Calu3 (cell line): ENCODE measurements at regions not wholly inside any gene's neighbourhood (a gene's known extent, or its start where the extent isn't known, plus 50 kb on each side); places are given as distances from the start of the nearest gene placed in this dataset.
"Not testable (repeated sequence)": the region's sequence is repeated elsewhere in the genome, so short reads cannot be mapped to it uniquely, and the experiment has no call there.

Experiments used
- BruUV-seq: library from RNA; stranded (reverse); fragments of 400-500 nt; replicated peaks from 2 replicates; lab custom pipeline; 2021; lab: Mats Ljungman, UMichigan
- CTCF ChIA-PET: fragments of 300-600 bp; sonication (Branson Sonifier 250); formaldehyde crosslinking; loops from one replicate; lab custom pipeline; 2022; ENCODE audit warnings: antibody characterized with exemption; lab: Charles Lee
- DNase-seq: peaks from one replicate; pipeline ENCODE4 v3.0.0; 2022
- H3K27ac Mint-ChIP-seq: one replicate; pipeline ENCODE4 v1.8.0; 2022; ENCODE audit warnings: mixed read lengths; ENCODE audit not compliant: unreplicated experiment
- H3K27me3 Mint-ChIP-seq: one replicate; pipeline ENCODE4 v1.8.0; 2022; ENCODE audit warnings: mixed read lengths; ENCODE audit not compliant: unreplicated experiment
- H3K36me3 Mint-ChIP-seq: one replicate; pipeline ENCODE4 v1.8.0; 2022; ENCODE audit warnings: mild to moderate bottlenecking, moderate library complexity, mixed read lengths; ENCODE audit not compliant: insufficient read depth, unreplicated experiment
- H3K4me1 Mint-ChIP-seq: one replicate; pipeline ENCODE4 v1.8.0; 2022; ENCODE audit warnings: mild to moderate bottlenecking, low read depth, mixed read lengths; ENCODE audit not compliant: unreplicated experiment
- H3K4me3 Mint-ChIP-seq: one replicate; pipeline ENCODE4 v1.8.0; 2022; ENCODE audit warnings: mild to moderate bottlenecking, low read depth, moderate library complexity, mixed read lengths; ENCODE audit not compliant: unreplicated experiment
- H3K9me3 Mint-ChIP-seq: one replicate; pipeline ENCODE4 v1.8.0; 2022; ENCODE audit warnings: low read depth, mixed read lengths; ENCODE audit not compliant: unreplicated experiment
- CTCF ChIP-seq: fragments of 200-600 bp; IDR thresholded peaks from one replicate; pipeline ENCODE4 v1.8.0; 2022; ENCODE audit warnings: antibody characterized with exemption; ENCODE audit not compliant: unreplicated experiment
- intact Hi-C: fragments of 100-400 bp; cut with micrococcal nuclease; formaldehyde crosslinking; loops from one replicate; pipeline ENCODE4 v1.10.0; 2022; ENCODE audit not compliant: unreplicated experiment

- H3K27ac Mint-ChIP-seq, result no peak overlapping the region
- BruUV-seq, result no TSS peak
- H3K27me3 Mint-ChIP-seq, result no peaks in the 10 kb centered on the region
- no peaks in the 10 kb centered on the region for H3K36me3 Mint-ChIP-seq
- H3K9me3 Mint-ChIP-seq, result no peaks in the 10 kb centered on the region
- H3K4me1 Mint-ChIP-seq, result no peaks in the 10 kb centered on the region
- no peak for DNase-seq
- CTCF ChIA-PET, result no interaction called here
- intact Hi-C loops, result no loop called here
- no peak overlapping the region for H3K4me3 Mint-ChIP-seq
- TF ChIP-seq CTCF, result no peak
Observed at GRCh38 chr12:20148241-20148640, 220.1 kb upstream of the PDE3A start.

GRCh38 chr12:20150835-20151422 is 217.4 kb upstream of the PDE3A start:
- Mint-ChIP-seq H3K9me3 (no peaks in the 10 kb centered on the region), H3K27me3 (no peaks in the 10 kb centered on the region), H3K4me1 (no peaks in the 10 kb centered on the region), H3K4me3 (no peak overlapping the region), H3K36me3 (no peaks in the 10 kb centered on the region), H3K27ac (no peak overlapping the region)
- no TSS peak for BruUV-seq
- TF ChIP-seq CTCF, result no peak
- intact Hi-C loops, result no loop called here
- CTCF ChIA-PET, result interaction anchor here (0.6 kb wide), 1 partner anchor 37 kb away, joined by 3 read pairs; no protein-coding TSS in a partner anchor
- no peak for DNase-seq

- BruUV-seq, result no TSS peak
- H3K4me1 Mint-ChIP-seq, result no peaks in the 10 kb centered on the region
- H3K36me3 Mint-ChIP-seq, result no peaks in the 10 kb centered on the region
- TF ChIP-seq CTCF, result no peak
- intact Hi-C loops, result no loop called here
- CTCF ChIA-PET, result no interaction called here
- H3K9me3 Mint-ChIP-seq, result no peaks in the 10 kb centered on the region
- no peaks in the 10 kb centered on the region for H3K27me3 Mint-ChIP-seq
- DNase-seq, result no peak
- H3K4me3 Mint-ChIP-seq, result no peak overlapping the region
- no peak overlapping the region for H3K27ac Mint-ChIP-seq
Observed at GRCh38 chr12:20154052-20154451, 214.3 kb upstream of the PDE3A start.

GRCh38 chr12:20155374-20155773 is 213.0 kb upstream of the PDE3A start:
- H3K9me3 Mint-ChIP-seq, result no peaks in the 10 kb centered on the region
- H3K4me1 Mint-ChIP-seq, result no peaks in the 10 kb centered on the region
- no peak overlapping the region for H3K4me3 Mint-ChIP-seq
- H3K27ac Mint-ChIP-seq, result no peak overlapping the region
- no peaks in the 10 kb centered on the region for H3K36me3 Mint-ChIP-seq
- intact Hi-C loops, result no loop called here
- no peak for TF ChIP-seq CTCF
- CTCF ChIA-PET, result interaction anchor here (0.6 kb wide), 1 partner anchor 356 kb away, joined by 3 read pairs; no protein-coding TSS in a partner anchor
- H3K27me3 Mint-ChIP-seq, result no peaks in the 10 kb centered on the region
- no peak for DNase-seq
- no TSS peak for BruUV-seq

- BruUV-seq, H3K9me3 Mint-ChIP-seq, intact Hi-C loops, CTCF ChIA-PET, H3K36me3 Mint-ChIP-seq, H3K4me3 Mint-ChIP-seq, DNase-seq, H3K27ac Mint-ChIP-seq, H3K4me1 Mint-ChIP-seq, H3K27me3 Mint-ChIP-seq: not testable (repeated sequence)
Observed at GRCh38 chr12:20160899-20161298, 207.4 kb upstream of the PDE3A start.
